ENCODE measurements at regions not wholly inside any gene's neighbourhood (a gene's known extent, or its start where the extent isn't known, plus 50 kb on each side); places are given as distances from the start of the nearest gene placed in this dataset.
"Not testable (repeated sequence)": the region's sequence is repeated elsewhere in the genome, so short reads cannot be mapped to it uniquely, and the experiment has no call there.

DNA sequence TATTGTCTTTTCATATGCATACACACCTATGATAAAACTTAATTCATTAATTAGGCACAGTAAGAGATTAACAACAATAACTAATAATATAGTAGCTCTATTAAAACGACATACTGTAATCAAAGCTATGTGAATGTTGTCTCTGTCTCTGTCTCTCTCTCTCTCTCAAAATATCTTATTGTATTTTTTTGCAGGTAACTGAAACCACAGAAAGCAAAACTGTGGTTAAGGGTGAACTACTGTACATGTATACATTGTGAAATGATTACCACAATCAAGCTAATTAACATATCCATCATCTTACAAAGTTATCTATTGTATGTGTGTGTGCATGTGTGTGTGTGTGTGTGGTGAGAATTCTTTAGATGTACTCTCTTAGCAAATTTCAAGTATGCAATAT lies 242.0 kb upstream of the RSPO3 start:
- TF ChIP-seq CTCF (conservative IDR thresholded peaks at IDR 0.05; ENCODE audit: low read depth, low read length) = no peak
- no peak for DNase-seq (ENCODE audit: low read depth)
- H3K4me3 ChIP-seq (ENCODE audit: low read length) = no peak overlapping the region

DNA sequence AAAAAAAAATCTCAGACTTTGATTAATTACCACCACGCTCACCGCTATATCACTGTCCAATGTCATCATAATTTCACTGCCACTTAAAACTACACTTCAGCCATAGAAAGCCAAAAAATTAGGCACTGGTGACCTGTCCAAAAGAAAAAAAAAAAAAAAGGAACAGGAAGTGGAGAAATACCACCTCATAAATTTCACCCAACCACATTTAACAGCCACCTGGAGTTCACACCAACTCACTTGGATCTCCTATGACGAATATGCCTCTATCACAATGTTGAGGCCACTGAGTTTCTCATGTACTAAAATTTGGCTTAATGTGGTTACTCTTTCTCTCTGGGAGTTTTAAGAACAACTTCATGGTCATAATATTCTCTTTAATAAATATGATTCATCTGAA lies 237.5 kb upstream of the RSPO3 start:
- H3K4me3 ChIP-seq (ENCODE audit: low read length) = no peak overlapping the region
- TF ChIP-seq CTCF (conservative IDR thresholded peaks at IDR 0.05; ENCODE audit: low read depth, low read length) = no peak
- DNase-seq (ENCODE audit: low read depth) = no peak

- no peak overlapping the region for H3K4me3 ChIP-seq (ENCODE audit: low read length)
- DNase-seq (ENCODE audit: low read depth) = peak; percentile 64
- no peak for TF ChIP-seq CTCF (conservative IDR thresholded peaks at IDR 0.05; ENCODE audit: low read depth, low read length)
Measured at GRCh38 chr6:126886106-126886505, 232.4 kb upstream of the RSPO3 start.

- no peak for TF ChIP-seq CTCF (conservative IDR thresholded peaks at IDR 0.05; ENCODE audit: low read depth, low read length)
- no peak for DNase-seq (ENCODE audit: low read depth)
- no peak overlapping the region for H3K4me3 ChIP-seq (ENCODE audit: low read length)
Measured at GRCh38 chr6:126888727-126889725, 229.4 kb upstream of the RSPO3 start.

- no peak overlapping the region for H3K4me3 ChIP-seq (ENCODE audit: low read length)
- no peak for DNase-seq (ENCODE audit: low read depth)
- TF ChIP-seq CTCF (conservative IDR thresholded peaks at IDR 0.05; ENCODE audit: low read depth, low read length) = no peak
Measured at GRCh38 chr6:126890055-126890454, 228.4 kb upstream of the RSPO3 start.

DNA sequence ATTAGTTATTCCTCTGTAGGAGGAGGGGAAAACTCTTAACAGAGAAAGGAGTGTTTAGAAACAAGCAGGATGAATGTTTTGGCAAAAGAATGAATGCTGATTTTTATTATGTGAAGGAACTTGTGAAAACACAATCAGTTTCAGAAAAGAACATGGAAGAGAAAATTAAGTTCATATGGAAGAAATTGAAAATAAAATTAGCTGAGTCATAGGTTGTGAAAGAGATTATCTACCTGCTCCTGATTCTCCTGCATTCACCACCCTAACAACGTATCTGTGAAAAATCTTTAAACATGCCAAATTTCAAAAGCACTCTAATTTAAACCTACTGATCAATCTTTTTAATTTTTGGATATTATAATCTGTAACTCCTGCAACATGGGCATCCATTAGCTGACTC lies 227.3 kb upstream of the RSPO3 start:
- no peak for DNase-seq (ENCODE audit: low read depth)
- H3K4me3 ChIP-seq (ENCODE audit: low read length) = no peak overlapping the region
- TF ChIP-seq CTCF (conservative IDR thresholded peaks at IDR 0.05; ENCODE audit: low read depth, low read length) = no peak

DNA sequence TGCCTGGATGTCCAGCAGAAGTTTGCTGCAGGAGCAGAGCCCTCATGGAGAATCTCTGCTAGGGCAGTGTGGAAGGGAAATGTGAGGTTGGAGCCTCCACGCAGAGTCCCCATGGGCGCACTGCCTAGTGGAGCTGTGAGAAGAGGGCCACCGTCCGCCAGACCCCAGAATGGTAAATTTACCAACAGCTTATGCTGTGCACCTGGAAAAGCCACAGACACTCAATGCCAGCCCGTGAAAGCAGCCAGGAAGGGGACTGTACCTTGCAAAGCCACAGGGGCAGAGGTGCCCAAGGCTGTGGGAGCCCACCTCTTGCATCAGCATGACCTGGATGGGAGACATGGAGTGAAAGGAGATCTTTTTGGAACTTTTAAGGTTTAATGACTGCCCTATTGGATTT lies 225.6 kb upstream of the RSPO3 start:
- not testable (repeated sequence) for DNase-seq (ENCODE audit: low read depth); H3K4me3 ChIP-seq (ENCODE audit: low read length)
